AG09309 (cell line): ENCODE measurements at regions not wholly inside any gene's neighbourhood (a gene's known extent, or its start where the extent isn't known, plus 50 kb on each side); places are given as distances from the start of the nearest gene placed in this dataset.

Experiments used
- DNase-seq: peaks from one replicate; pipeline ENCODE4 v3.0.0-alpha.2; 2010; ENCODE audit warnings: low read depth
- H3K4me3 ChIP-seq: 2 replicates; pipeline ENCODE4 v1.5.1; 2011; ENCODE audit warnings: mild to moderate bottlenecking, low read depth, low read length, moderate library complexity; ENCODE audit not compliant: control insufficient read depth
- CTCF ChIP-seq: IDR thresholded peaks from 2 replicates; pipeline ENCODE4 v1.5.1; 2011; ENCODE audit warnings: mild to moderate bottlenecking, low read depth, low read length, inconsistent platforms; ENCODE audit not compliant: insufficient read depth, control insufficient read depth; ENCODE audit errors: missing control alignments

- no peak for TF ChIP-seq CTCF
- peak; percentile 21 for DNase-seq
- no peak overlapping the region for H3K4me3 ChIP-seq
Observed at GRCh38 chr6:82072121-82072521, 175.4 kb downstream of the IBTK start.

GRCh38 chr6:82068721-82069120, 178.8 kb downstream of the IBTK start:
- no peak overlapping the region for H3K4me3 ChIP-seq
- TF ChIP-seq CTCF = no peak
- no peak for DNase-seq

- no peak for TF ChIP-seq CTCF
- H3K4me3 ChIP-seq = no peak overlapping the region
- no peak for DNase-seq
Observed at GRCh38 chr6:82066991-82067411, 180.5 kb downstream of the IBTK start.

- no peak for DNase-seq
- TF ChIP-seq CTCF = no peak
- H3K4me3 ChIP-seq = no peak overlapping the region
Observed at GRCh38 chr6:82066196-82066595, 181.3 kb downstream of the IBTK start.

GRCh38 chr6:82063574-82063973, 184.0 kb downstream of the IBTK start:
- no peak for DNase-seq
- no peak for TF ChIP-seq CTCF
- no peak overlapping the region for H3K4me3 ChIP-seq

GRCh38 chr6:82062219-82062618, 185.3 kb downstream of the IBTK start:
- H3K4me3 ChIP-seq = no peak overlapping the region
- TF ChIP-seq CTCF = no peak
- no peak for DNase-seq
